ENCODE measurements at regions not wholly inside any gene's neighbourhood (a gene's known extent, or its start where the extent isn't known, plus 50 kb on each side); places are given as distances from the start of the nearest gene placed in this dataset.

DNA sequence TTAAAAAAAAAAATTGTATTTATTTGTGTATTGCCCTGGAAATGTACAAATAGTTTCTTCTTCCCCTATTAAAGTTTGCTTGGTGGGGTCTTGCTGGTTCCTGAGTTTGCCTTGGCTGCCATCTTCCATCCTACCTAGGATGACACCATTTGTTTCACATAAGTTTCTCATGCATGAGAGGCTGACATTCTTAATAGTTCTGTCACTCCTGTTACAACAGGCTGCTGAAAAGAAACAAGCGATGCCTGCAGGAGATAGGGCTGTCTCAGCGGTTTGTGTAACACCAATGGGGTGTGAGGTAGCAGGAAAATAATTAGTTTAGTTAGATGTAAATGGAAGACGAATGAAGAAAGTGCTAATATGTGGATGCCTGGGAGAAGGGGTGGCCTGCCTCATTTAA is 1000.9 kb upstream of the RBFOX1 start:
- TF ChIP-seq, protein P1, sequence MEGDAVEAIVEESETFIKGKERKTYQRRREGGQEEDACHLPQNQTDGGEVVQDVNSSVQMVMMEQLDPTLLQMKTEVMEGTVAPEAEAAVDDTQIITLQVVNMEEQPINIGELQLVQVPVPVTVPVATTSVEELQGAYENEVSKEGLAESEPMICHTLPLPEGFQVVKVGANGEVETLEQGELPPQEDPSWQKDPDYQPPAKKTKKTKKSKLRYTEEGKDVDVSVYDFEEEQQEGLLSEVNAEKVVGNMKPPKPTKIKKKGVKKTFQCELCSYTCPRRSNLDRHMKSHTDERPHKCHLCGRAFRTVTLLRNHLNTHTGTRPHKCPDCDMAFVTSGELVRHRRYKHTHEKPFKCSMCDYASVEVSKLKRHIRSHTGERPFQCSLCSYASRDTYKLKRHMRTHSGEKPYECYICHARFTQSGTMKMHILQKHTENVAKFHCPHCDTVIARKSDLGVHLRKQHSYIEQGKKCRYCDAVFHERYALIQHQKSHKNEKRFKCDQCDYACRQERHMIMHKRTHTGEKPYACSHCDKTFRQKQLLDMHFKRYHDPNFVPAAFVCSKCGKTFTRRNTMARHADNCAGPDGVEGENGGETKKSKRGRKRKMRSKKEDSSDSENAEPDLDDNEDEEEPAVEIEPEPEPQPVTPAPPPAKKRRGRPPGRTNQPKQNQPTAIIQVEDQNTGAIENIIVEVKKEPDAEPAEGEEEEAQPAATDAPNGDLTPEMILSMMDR (IDR thresholded peaks at IDR 0.05; ENCODE audit: extremely low read depth, missing control alignments): no peak
- no peak for DNase-seq (ENCODE audit: low spot score)

DNA sequence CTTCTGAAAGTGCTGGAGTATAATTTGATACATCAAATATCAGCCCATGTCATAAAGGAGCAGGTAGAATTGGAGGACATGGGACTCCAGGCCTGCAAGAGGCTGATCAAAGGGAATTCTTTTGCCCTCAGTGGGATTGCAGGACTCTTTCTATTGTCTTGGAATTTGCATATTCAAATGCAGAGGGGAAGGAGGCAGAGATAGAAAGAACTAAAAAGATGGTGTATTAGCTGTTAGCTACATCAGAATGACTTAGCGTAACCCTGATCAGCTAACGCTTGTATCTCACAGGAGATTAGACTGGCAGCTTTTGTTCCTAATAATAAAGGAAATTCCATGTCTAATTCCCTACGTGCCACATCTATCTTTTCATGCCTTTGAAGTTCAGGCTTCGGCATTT is 1014.7 kb upstream of the RBFOX1 start:
- TF ChIP-seq, protein P1 (IDR thresholded peaks at IDR 0.05; ENCODE audit: extremely low read depth, missing control alignments): no peak
- DNase-seq (ENCODE audit: low spot score): no peak

DNA sequence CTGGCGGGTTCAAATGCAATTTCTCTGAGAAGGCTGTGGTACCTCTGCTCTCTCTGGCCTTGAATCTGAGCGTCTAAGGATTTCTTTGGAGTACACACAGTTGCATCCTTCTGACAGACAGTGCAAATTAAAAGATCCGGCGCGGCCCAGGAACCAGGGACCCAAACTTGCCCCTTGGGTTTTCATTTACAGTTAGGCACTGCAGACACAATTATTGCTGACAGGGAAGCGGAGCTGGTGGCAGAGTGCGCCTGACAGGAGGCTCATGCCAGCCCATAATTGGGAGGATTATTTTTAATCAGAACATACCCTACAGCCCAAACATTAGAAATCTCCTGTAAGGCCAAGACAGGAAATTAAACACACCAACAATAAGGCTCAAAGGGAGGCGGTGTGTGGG is 1023.4 kb upstream of the RBFOX1 start:
- TF ChIP-seq, protein P1 (IDR thresholded peaks at IDR 0.05; ENCODE audit: extremely low read depth, missing control alignments): no peak
- no peak for DNase-seq (ENCODE audit: low spot score)

DNA sequence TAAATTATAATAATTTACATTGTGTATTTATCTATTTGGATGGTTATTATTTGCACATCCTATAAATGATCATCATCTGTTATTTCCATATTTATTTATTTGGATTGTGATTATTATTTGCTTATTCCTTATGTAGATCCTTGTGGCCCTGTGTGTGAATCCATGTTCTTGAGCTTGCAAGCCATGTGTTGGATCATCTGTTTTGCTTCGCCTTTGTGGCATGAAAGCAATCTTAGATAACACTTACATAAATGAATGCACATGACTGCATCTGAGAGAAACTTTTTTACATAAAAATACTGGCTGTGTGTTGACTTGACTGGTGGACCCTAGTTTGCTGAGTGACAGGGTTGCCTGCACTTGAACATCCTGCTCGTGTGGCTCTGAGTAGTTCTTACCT is 1024.5 kb upstream of the RBFOX1 start:
- TF ChIP-seq, protein P1 (IDR thresholded peaks at IDR 0.05; ENCODE audit: extremely low read depth, missing control alignments): no peak
- no peak for DNase-seq (ENCODE audit: low spot score)

DNA sequence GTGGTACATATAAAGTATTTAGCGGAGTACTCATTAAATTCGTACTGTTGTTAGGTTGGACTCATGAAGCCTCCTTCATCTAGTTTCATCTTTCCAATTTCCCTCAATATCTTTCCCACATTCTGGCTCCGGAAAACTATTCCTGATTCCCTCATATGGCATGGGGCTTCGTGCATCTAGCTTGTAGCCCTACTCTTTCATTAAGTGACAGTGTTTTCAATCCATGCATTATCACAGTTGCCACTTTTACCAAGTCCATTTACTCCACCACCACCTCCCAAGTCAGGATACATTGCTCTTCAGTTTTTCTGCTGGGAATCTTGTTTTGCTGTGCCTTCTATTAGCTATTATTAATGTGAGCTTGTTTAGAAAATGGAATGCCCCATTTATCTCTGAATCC is 1032.1 kb upstream of the RBFOX1 start:
- no peak for DNase-seq (ENCODE audit: low spot score)
- TF ChIP-seq, protein P1 (IDR thresholded peaks at IDR 0.05; ENCODE audit: extremely low read depth, missing control alignments): no peak

DNA sequence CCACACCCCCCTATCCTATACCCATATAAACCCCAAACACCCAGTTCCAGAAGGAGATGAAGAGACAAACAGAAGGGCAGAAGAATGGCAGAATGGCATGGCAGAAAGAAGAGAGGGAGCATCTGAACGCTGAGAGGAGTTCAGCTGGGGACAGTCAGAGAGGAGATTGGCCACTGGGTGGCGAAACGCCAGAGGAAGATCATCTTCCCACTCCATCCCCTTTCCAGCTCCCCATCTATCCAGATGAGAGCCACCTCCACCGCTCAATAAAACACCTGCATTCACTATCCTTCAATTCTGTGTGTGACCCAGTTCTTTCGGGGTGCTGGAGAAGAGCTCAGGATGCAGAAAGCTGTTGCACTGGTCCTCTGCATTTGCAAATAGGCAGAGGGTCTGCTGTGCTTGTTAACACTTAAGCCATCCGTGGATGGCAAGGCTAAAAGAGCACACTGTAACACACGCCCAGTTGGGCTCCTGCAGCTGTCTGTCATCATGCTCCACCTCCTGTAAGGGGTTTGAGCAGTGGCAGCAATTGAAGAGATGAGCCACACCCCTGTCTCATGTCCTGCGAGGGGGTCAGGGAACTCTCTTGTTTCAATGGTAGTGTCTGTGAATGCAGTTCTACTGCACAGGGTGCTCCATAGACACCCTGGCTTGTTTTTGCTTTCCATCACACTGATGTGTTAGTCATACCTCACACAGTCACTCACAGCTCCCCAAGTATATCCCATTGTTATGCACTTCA is 1034.8 kb upstream of the RBFOX1 start:
- no peak for DNase-seq (ENCODE audit: low spot score)

DNA sequence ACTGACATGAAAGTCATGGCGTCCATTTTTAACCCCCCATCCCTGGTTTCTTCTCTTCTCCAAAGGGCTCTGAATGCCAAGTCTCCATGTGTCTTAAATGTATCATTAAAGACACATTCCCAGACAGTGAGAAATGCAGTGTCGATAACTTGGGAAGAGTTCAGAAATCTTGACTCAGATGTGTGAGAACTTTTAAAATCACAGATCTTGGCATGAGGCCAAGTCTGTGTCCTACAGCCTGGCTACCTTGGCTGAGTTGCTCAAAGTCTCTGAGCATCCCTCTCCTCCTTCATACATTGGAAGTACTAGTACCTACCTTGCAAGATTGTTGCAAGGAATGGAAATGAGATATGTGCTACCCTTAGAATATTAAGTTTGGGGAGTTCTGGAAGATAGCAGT is 1046.5 kb upstream of the RBFOX1 start:
- TF ChIP-seq, protein P1 (IDR thresholded peaks at IDR 0.05; ENCODE audit: extremely low read depth, missing control alignments): no peak
- no peak for DNase-seq (ENCODE audit: low spot score)

More for the DNA sequence above, 1034.8 kb upstream of the RBFOX1 start:
- TF ChIP-seq, protein P1 (IDR thresholded peaks at IDR 0.05; ENCODE audit: extremely low read depth, missing control alignments): no peak

Measured in GM20000 (cell line).